ENCODE measurements at regions not wholly inside any gene's neighbourhood (a gene's known extent, or its start where the extent isn't known, plus 50 kb on each side); places are given as distances from the start of the nearest gene placed in this dataset.
"Not testable (repeated sequence)": the region's sequence is repeated elsewhere in the genome, so short reads cannot be mapped to it uniquely, and the experiment has no call there.

- Mint-ChIP-seq H3K27me3 (ENCODE audit: unreplicated experiment) (no peaks in the 10 kb centered on the region), H3K27ac (ENCODE audit: unreplicated experiment) (no peak overlapping the region), H3K4me3 (ENCODE audit: unreplicated experiment) (no peak overlapping the region), H3K9me3 (ENCODE audit: unreplicated experiment) (peaks cover 24% of the 10 kb centered on the region), H3K4me1 (ENCODE audit: unreplicated experiment) (peaks cover 3% of the 10 kb centered on the region), H3K36me3 (ENCODE audit: unreplicated experiment) (peaks cover 6% of the 10 kb centered on the region)
- no peak for DNase-seq (ENCODE audit: extremely low spot score, unreplicated experiment)
- no peak for TF ChIP-seq CTCF (IDR thresholded peaks at IDR 0.05)
Measured at GRCh38 chr13:50286324-50286723, 271.1 kb downstream of the KCNRG start.

- Mint-ChIP-seq H3K4me3 (ENCODE audit: unreplicated experiment) (no peak overlapping the region), H3K27ac (ENCODE audit: unreplicated experiment) (no peak overlapping the region), H3K36me3 (ENCODE audit: unreplicated experiment) (peaks cover 2% of the 10 kb centered on the region), H3K27me3 (ENCODE audit: unreplicated experiment) (no peaks in the 10 kb centered on the region), H3K4me1 (ENCODE audit: unreplicated experiment) (peaks cover 13% of the 10 kb centered on the region), H3K9me3 (ENCODE audit: unreplicated experiment) (peaks cover 16% of the 10 kb centered on the region)
- no peak for DNase-seq (ENCODE audit: extremely low spot score, unreplicated experiment)
- no peak for TF ChIP-seq CTCF (IDR thresholded peaks at IDR 0.05)
Measured at GRCh38 chr13:50290186-50290585, 274.9 kb downstream of the KCNRG start.

GRCh38 chr13:50291611-50292010 lies 276.4 kb downstream of the KCNRG start:
- no peaks in the 10 kb centered on the region for H3K27me3 Mint-ChIP-seq (ENCODE audit: unreplicated experiment)
- peaks cover 2% of the 10 kb centered on the region for H3K36me3 Mint-ChIP-seq (ENCODE audit: unreplicated experiment)
- no peak for DNase-seq (ENCODE audit: extremely low spot score, unreplicated experiment)
- no peak overlapping the region for H3K27ac Mint-ChIP-seq (ENCODE audit: unreplicated experiment)
- H3K4me3 Mint-ChIP-seq (ENCODE audit: unreplicated experiment) = no peak overlapping the region
- TF ChIP-seq CTCF (IDR thresholded peaks at IDR 0.05) = no peak
- peaks cover 16% of the 10 kb centered on the region for H3K9me3 Mint-ChIP-seq (ENCODE audit: unreplicated experiment)
- H3K4me1 Mint-ChIP-seq (ENCODE audit: unreplicated experiment) = peaks cover 10% of the 10 kb centered on the region

- no peak for TF ChIP-seq CTCF (IDR thresholded peaks at IDR 0.05)
- Mint-ChIP-seq H3K4me1 (ENCODE audit: unreplicated experiment) (peaks cover 10% of the 10 kb centered on the region), H3K36me3 (ENCODE audit: unreplicated experiment) (peaks cover 2% of the 10 kb centered on the region), H3K27me3 (ENCODE audit: unreplicated experiment) (no peaks in the 10 kb centered on the region), H3K9me3 (ENCODE audit: unreplicated experiment) (peaks cover 16% of the 10 kb centered on the region), H3K27ac (ENCODE audit: unreplicated experiment) (no peak overlapping the region), H3K4me3 (ENCODE audit: unreplicated experiment) (no peak overlapping the region)
- no peak for DNase-seq (ENCODE audit: extremely low spot score, unreplicated experiment)
Measured at GRCh38 chr13:50292081-50292480, 276.8 kb downstream of the KCNRG start.

GRCh38 chr13:50294425-50294824 lies 279.2 kb downstream of the KCNRG start:
- H3K9me3 Mint-ChIP-seq (ENCODE audit: unreplicated experiment); H3K27ac Mint-ChIP-seq (ENCODE audit: unreplicated experiment); H3K27me3 Mint-ChIP-seq (ENCODE audit: unreplicated experiment); DNase-seq (ENCODE audit: extremely low spot score, unreplicated experiment); H3K36me3 Mint-ChIP-seq (ENCODE audit: unreplicated experiment); H3K4me3 Mint-ChIP-seq (ENCODE audit: unreplicated experiment); H3K4me1 Mint-ChIP-seq (ENCODE audit: unreplicated experiment): not testable (repeated sequence)
